ENCODE measurements at regions not wholly inside any gene's neighbourhood (a gene's known extent, or its start where the extent isn't known, plus 50 kb on each side); places are given as distances from the start of the nearest gene placed in this dataset.

- H3K4me3 ChIP-seq (ENCODE audit: low read depth, low read length), result no peak overlapping the region
- DNase-seq (ENCODE audit: low read depth), result no peak
- TF ChIP-seq, protein P1, sequence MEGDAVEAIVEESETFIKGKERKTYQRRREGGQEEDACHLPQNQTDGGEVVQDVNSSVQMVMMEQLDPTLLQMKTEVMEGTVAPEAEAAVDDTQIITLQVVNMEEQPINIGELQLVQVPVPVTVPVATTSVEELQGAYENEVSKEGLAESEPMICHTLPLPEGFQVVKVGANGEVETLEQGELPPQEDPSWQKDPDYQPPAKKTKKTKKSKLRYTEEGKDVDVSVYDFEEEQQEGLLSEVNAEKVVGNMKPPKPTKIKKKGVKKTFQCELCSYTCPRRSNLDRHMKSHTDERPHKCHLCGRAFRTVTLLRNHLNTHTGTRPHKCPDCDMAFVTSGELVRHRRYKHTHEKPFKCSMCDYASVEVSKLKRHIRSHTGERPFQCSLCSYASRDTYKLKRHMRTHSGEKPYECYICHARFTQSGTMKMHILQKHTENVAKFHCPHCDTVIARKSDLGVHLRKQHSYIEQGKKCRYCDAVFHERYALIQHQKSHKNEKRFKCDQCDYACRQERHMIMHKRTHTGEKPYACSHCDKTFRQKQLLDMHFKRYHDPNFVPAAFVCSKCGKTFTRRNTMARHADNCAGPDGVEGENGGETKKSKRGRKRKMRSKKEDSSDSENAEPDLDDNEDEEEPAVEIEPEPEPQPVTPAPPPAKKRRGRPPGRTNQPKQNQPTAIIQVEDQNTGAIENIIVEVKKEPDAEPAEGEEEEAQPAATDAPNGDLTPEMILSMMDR (IDR thresholded peaks at IDR 0.05; ENCODE audit: insufficient read depth, low read depth, low read length), result no peak
These were observed 319.5 kb downstream of the PIK3R1 start for GRCh38 chr5:68534956-68535520.

GRCh38 chr5:68538814-68539420 lies 323.4 kb downstream of the PIK3R1 start:
- H3K4me3 ChIP-seq (ENCODE audit: low read depth, low read length), result no peak overlapping the region
- DNase-seq (ENCODE audit: low read depth), result no peak

GRCh38 chr5:68540798-68541590 lies 325.4 kb downstream of the PIK3R1 start:
- TF ChIP-seq, protein P1 (IDR thresholded peaks at IDR 0.05; ENCODE audit: insufficient read depth, low read depth, low read length), result no peak
- no peak for DNase-seq (ENCODE audit: low read depth)
- no peak overlapping the region for H3K4me3 ChIP-seq (ENCODE audit: low read depth, low read length)

More at GRCh38 chr5:68538814-68539420, 323.4 kb downstream of the PIK3R1 start:
- TF ChIP-seq, protein P1 (IDR thresholded peaks at IDR 0.05; ENCODE audit: insufficient read depth, low read depth, low read length), result no peak

DNA sequence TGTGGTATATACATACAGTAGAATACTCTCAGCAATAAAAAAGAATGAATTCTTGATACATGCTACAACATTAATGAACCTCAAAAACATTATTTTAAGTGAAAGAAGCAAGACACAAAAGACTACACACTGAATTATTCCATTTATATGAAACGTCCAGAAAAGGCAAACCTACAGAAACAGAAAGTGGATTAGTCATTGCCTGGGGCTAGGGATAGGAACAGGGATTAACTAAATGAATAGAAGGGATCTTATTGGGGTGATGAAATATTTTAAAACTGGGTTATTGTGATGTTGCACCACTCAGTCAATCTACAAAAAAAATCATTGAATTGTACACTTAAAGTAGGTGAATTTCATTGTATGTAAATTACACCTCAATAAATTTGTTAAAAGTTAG lies 326.7 kb downstream of the PIK3R1 start:
- DNase-seq (ENCODE audit: low read depth), result no peak
- no peak overlapping the region for H3K4me3 ChIP-seq (ENCODE audit: low read depth, low read length)
- TF ChIP-seq, protein P1 (IDR thresholded peaks at IDR 0.05; ENCODE audit: insufficient read depth, low read depth, low read length), result no peak

DNA sequence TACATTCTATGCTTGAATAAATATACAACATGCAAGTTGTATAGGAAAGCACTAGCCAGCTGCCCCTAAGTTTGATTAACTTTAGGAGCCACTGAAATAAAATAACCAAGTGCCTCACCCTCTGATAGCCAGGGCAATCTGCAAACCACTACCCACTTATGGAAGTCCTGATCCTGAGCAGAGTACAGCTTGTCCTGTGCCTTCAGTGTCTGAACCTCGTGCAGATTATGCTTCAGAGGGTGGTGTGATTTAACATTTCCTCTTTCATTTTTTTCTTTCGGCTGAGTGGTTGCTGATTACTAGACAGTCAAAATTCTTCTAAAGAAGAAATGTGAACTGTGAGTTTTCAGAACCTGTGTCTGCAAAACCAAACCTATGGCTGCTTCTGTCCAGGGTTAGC lies 327.7 kb downstream of the PIK3R1 start:
- TF ChIP-seq, protein P1 (IDR thresholded peaks at IDR 0.05; ENCODE audit: insufficient read depth, low read depth, low read length), result no peak

GRCh38 chr5:68544091-68544647 lies 328.6 kb downstream of the PIK3R1 start:
- no peak overlapping the region for H3K4me3 ChIP-seq (ENCODE audit: low read depth, low read length)
- no peak for DNase-seq (ENCODE audit: low read depth)
- TF ChIP-seq, protein P1 (IDR thresholded peaks at IDR 0.05; ENCODE audit: insufficient read depth, low read depth, low read length), result no peak

More for the DNA sequence above, 327.7 kb downstream of the PIK3R1 start:
- H3K4me3 ChIP-seq (ENCODE audit: low read depth, low read length), result no peak overlapping the region
- no peak for DNase-seq (ENCODE audit: low read depth)

All from fibroblast of villous mesenchyme (primary cell).